ENCODE measurements at regions not wholly inside any gene's neighbourhood (a gene's known extent, or its start where the extent isn't known, plus 50 kb on each side); places are given as distances from the start of the nearest gene placed in this dataset.

GRCh38 chr10:59454171-59454919, 92.0 kb upstream of the FAM13C start (continued):
- TF ChIP-seq REST (IDR thresholded peaks at IDR 0.05; ENCODE audit: borderline replicate concordance) (no peak), REST (CRISPR knock-in tag; IDR thresholded peaks at IDR 0.05; ENCODE audit: low read depth) (no peak), ZNF639 (CRISPR knock-in tag; conservative IDR thresholded peaks at IDR 0.05 in 1 of 2, IDR thresholded peaks at IDR 0.05 in 1 of 2) (no peak)
